Calu3 (cell line): ENCODE measurements at regions not wholly inside any gene's neighbourhood (a gene's known extent, or its start where the extent isn't known, plus 50 kb on each side); places are given as distances from the start of the nearest gene placed in this dataset.

ENCODE experiments used
- BruUV-seq: library from RNA; stranded (reverse); fragments of 400-500 nt; replicated peaks from 2 replicates; lab custom pipeline; 2021; lab: Mats Ljungman, UMichigan
- CTCF ChIA-PET: fragments of 300-600 bp; sonication (Branson Sonifier 250); formaldehyde crosslinking; loops from one replicate; lab custom pipeline; 2022; ENCODE audit warnings: antibody characterized with exemption; lab: Charles Lee
- DNase-seq: peaks from one replicate; pipeline ENCODE4 v3.0.0; 2022
- H3K27ac Mint-ChIP-seq: one replicate; pipeline ENCODE4 v1.8.0; 2022; ENCODE audit warnings: mixed read lengths; ENCODE audit not compliant: unreplicated experiment
- H3K27me3 Mint-ChIP-seq: one replicate; pipeline ENCODE4 v1.8.0; 2022; ENCODE audit warnings: mixed read lengths; ENCODE audit not compliant: unreplicated experiment
- H3K36me3 Mint-ChIP-seq: one replicate; pipeline ENCODE4 v1.8.0; 2022; ENCODE audit warnings: mild to moderate bottlenecking, moderate library complexity, mixed read lengths; ENCODE audit not compliant: insufficient read depth, unreplicated experiment
- H3K4me1 Mint-ChIP-seq: one replicate; pipeline ENCODE4 v1.8.0; 2022; ENCODE audit warnings: mild to moderate bottlenecking, low read depth, mixed read lengths; ENCODE audit not compliant: unreplicated experiment
- H3K4me3 Mint-ChIP-seq: one replicate; pipeline ENCODE4 v1.8.0; 2022; ENCODE audit warnings: mild to moderate bottlenecking, low read depth, moderate library complexity, mixed read lengths; ENCODE audit not compliant: unreplicated experiment
- H3K9me3 Mint-ChIP-seq: one replicate; pipeline ENCODE4 v1.8.0; 2022; ENCODE audit warnings: low read depth, mixed read lengths; ENCODE audit not compliant: unreplicated experiment
- intact Hi-C: fragments of 100-400 bp; cut with micrococcal nuclease; formaldehyde crosslinking; loops from one replicate; pipeline ENCODE4 v1.10.0; 2022; ENCODE audit not compliant: unreplicated experiment
- TF ChIP-seq, protein P1 (sequence below): fragments of 200-600 bp; IDR thresholded peaks from one replicate; pipeline ENCODE4 v1.8.0; 2022; ENCODE audit warnings: antibody characterized with exemption; ENCODE audit not compliant: unreplicated experiment

DNA sequence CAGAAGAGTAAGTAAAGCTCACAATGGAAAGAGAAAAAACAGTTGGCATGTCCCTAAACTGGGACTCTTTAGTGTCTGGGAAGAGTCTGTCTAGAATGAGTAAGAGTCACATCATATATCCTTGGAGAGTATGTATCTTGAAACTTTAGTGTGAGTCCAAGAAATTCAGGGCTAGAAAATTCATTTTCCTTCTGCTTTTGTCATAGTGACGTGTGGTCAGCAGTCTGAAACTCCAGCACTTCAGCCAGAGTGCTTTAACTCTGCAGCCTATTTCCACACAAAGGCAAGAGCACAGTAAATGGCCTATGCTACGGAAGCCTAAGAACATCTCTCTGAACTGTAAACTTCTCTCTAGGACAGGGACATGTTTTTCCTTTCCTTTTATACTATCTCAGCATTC, 174.1 kb downstream of the FAM181B start:
- no peak overlapping the region for H3K27ac Mint-ChIP-seq
- TF ChIP-seq, protein P1, sequence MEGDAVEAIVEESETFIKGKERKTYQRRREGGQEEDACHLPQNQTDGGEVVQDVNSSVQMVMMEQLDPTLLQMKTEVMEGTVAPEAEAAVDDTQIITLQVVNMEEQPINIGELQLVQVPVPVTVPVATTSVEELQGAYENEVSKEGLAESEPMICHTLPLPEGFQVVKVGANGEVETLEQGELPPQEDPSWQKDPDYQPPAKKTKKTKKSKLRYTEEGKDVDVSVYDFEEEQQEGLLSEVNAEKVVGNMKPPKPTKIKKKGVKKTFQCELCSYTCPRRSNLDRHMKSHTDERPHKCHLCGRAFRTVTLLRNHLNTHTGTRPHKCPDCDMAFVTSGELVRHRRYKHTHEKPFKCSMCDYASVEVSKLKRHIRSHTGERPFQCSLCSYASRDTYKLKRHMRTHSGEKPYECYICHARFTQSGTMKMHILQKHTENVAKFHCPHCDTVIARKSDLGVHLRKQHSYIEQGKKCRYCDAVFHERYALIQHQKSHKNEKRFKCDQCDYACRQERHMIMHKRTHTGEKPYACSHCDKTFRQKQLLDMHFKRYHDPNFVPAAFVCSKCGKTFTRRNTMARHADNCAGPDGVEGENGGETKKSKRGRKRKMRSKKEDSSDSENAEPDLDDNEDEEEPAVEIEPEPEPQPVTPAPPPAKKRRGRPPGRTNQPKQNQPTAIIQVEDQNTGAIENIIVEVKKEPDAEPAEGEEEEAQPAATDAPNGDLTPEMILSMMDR, result no peak
- CTCF ChIA-PET, result no interaction called here
- H3K4me3 Mint-ChIP-seq, result no peak overlapping the region
- DNase-seq, result no peak
- intact Hi-C loops, result no loop called here
- H3K9me3 Mint-ChIP-seq, result peaks cover 10% of the 10 kb centered on the region
- no TSS peak for BruUV-seq
- no peaks in the 10 kb centered on the region for H3K27me3 Mint-ChIP-seq
- no peaks in the 10 kb centered on the region for H3K4me1 Mint-ChIP-seq
- H3K36me3 Mint-ChIP-seq, result no peaks in the 10 kb centered on the region

DNA sequence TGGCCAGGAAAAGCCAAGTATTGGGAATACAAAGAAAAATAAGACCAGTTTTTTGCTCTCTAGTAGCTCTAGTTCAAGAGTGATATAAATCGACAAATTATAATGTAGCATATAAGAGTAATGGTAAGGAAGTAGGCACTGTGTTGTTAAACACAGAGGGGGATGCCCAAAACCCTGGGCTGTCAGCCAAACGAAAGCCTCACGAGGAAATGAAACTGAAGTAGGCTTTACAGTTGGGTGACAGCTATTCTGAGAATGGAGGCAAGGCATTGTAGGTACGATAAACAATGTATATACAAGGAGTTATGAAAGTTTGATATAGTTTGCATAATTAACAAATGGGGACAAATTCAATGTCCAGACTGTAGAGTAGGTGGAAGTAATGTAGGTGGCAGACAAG, 176.4 kb downstream of the FAM181B start:
- no TSS peak for BruUV-seq
- H3K27ac Mint-ChIP-seq, result no peak overlapping the region
- no peaks in the 10 kb centered on the region for H3K36me3 Mint-ChIP-seq
- CTCF ChIA-PET, result no interaction called here
- H3K4me3 Mint-ChIP-seq, result no peak overlapping the region
- TF ChIP-seq, protein P1, result no peak
- intact Hi-C loops, result no loop called here
- H3K27me3 Mint-ChIP-seq, result no peaks in the 10 kb centered on the region
- H3K4me1 Mint-ChIP-seq, result no peaks in the 10 kb centered on the region
- DNase-seq, result no peak
- peaks cover 13% of the 10 kb centered on the region for H3K9me3 Mint-ChIP-seq

GRCh38 chr11:82556210-82556609, 177.5 kb downstream of the FAM181B start:
- DNase-seq, result no peak
- no peaks in the 10 kb centered on the region for H3K36me3 Mint-ChIP-seq
- H3K27ac Mint-ChIP-seq, result no peak overlapping the region
- H3K9me3 Mint-ChIP-seq, result peaks cover 13% of the 10 kb centered on the region
- no peaks in the 10 kb centered on the region for H3K4me1 Mint-ChIP-seq
- no TSS peak for BruUV-seq
- TF ChIP-seq, protein P1, result no peak
- no peak overlapping the region for H3K4me3 Mint-ChIP-seq
- no peaks in the 10 kb centered on the region for H3K27me3 Mint-ChIP-seq
- CTCF ChIA-PET, result no interaction called here
- intact Hi-C loops, result no loop called here

DNA sequence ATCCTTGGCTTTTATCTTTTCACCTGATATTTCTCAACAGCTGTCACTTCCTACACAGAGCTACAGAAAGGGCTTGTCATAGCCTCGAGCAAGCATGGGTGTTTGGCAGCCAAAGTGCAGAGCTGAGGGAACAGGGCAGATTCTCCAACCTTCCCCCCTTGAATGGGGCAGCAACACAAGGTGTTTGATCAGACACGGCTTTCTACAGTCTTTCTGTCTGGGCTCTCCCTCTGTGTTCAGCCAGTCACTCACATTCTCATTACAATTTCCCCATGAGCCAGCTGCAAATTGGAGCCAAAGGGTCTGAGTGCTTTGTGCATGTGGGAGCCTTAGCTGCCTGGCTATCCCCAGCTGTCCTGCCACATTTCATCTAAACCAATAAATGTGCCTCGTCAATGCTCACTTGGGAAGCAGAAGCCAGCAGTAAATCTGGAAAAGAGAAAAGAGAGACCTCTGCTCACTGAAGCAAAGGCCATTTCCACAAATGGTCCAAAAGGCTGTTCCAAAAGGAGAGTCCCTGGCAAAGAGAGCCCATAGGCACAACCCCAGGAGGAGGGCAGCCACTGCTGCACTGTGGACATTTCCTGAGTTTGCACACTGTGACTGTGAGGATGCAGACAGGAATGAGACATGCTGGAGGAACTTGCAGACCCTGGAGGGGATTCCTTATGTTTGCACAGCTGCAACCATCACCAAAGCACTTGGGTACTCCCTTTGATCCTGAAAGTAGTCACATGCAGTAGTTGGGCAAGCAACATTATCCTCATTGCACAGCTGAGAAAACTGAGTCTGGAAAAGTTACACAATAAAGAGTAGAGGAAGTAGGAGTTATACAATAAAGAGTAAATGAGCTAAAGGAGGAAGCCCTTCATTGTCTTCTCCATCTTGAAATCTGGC, 186.8 kb downstream of the FAM181B start:
- no TSS peak for BruUV-seq
- Mint-ChIP-seq H3K4me1 (no peaks in the 10 kb centered on the region), H3K27me3 (no peaks in the 10 kb centered on the region), H3K27ac (no peak overlapping the region), H3K4me3 (no peak overlapping the region), H3K36me3 (no peaks in the 10 kb centered on the region), H3K9me3 (peaks cover 7% of the 10 kb centered on the region)
- intact Hi-C loops, result no loop called here
- CTCF ChIA-PET, result no interaction called here
- DNase-seq, result no peak
- TF ChIP-seq, protein P1, result no peak
